ENCODE measurements at regions not wholly inside any gene's neighbourhood (a gene's known extent, or its start where the extent isn't known, plus 50 kb on each side); places are given as distances from the start of the nearest gene placed in this dataset.

- H3K27ac ChIP-seq (ENCODE audit: low read depth, low read length): no peak overlapping the region
- H3K9me3 ChIP-seq (ENCODE audit: insufficient read depth in 2 of 2, low read depth in 1 of 2, low read length in 1 of 2): no peaks in the 10 kb centered on the region
- no peak overlapping the region for H3K14ac ChIP-seq (ENCODE audit: insufficient read length)
- 94% methylated on average over 9 of the region's 9 CpGs; no CpG with 5 or more reads in 1 of the 2 experiments for WGBS, 2 experiments (ENCODE audit: extremely low coverage in 1 of 2, insufficient coverage in 1 of 2, insufficient read length in 1 of 2, insufficient replicate concordance in 2 of 2, low coverage in 1 of 2, low lambda C conversion rate in 2 of 2, missing lambda C conversion rate in 1 of 2)
- no peaks in the 10 kb centered on the region for H3K36me3 ChIP-seq (ENCODE audit: control insufficient read depth in 2 of 4, insufficient read depth in 4 of 4, low read length in 3 of 4)
- ChIA-PET CTCF (ENCODE audit: partially characterized antibody) (interaction anchor here (0.9 to 1.6 kb wide), 2 partner anchors 23 to 68 kb away, joined by 3 to 5 read pairs; no protein-coding TSS in a partner anchor), POLR2A (ENCODE audit: partially characterized antibody) (no interaction called here)
- H2AFZ ChIP-seq (ENCODE audit: low read length): peak overlapping the region; percentile 92
- H3K79me2 ChIP-seq (ENCODE audit: control insufficient read depth in 1 of 2, insufficient read depth in 2 of 2, low read length in 2 of 2): no peaks in the 10 kb centered on the region
- H2BK5ac ChIP-seq (ENCODE audit: low read depth, low read length): no peak overlapping the region
- H4K91ac ChIP-seq (replicated peaks; ENCODE audit: insufficient read length, low read length): no peak overlapping the region
- no peak overlapping the region for H4K8ac ChIP-seq (ENCODE audit: extremely low read depth, insufficient read depth, low read length)
- TF ChIP-seq ATF3 (IDR thresholded peaks at IDR 0.05; ENCODE audit: insufficient read depth, low read depth, low read length) (no peak), ATF2 (IDR thresholded peaks at IDR 0.05; ENCODE audit: low read length) (no peak)
- DNase-seq (ENCODE audit: low read depth in 1 of 2, low spot score in 2 of 2) (no peak), FAIRE-seq (no peak)
- H4K5ac ChIP-seq (ENCODE audit: insufficient read length, low read depth, low read length): no peak overlapping the region
- no peak overlapping the region for H2AK5ac ChIP-seq (ENCODE audit: low read depth, low read length)
- no peak overlapping the region for H3K56ac ChIP-seq (replicated peaks; ENCODE audit: insufficient read length, low read depth, low read length)
- no peak overlapping the region for H3K4me2 ChIP-seq (ENCODE audit: insufficient read depth in 1 of 2, low read depth in 2 of 2, low read length in 2 of 2)
- no peaks in the 10 kb centered on the region for H3K4me1 ChIP-seq (replicated peaks in 1 of 4; ENCODE audit: control insufficient read depth in 3 of 4, insufficient read depth in 4 of 4, low read length in 3 of 4)
- no peaks in the 10 kb centered on the region for H4K20me1 ChIP-seq (replicated peaks in 1 of 2; ENCODE audit: control insufficient read depth in 1 of 2, insufficient read depth in 2 of 2, low read length in 2 of 2)
- no peaks in the 10 kb centered on the region for H3K27me3 ChIP-seq (replicated peaks in 1 of 4; ENCODE audit: control insufficient read depth in 3 of 4, extremely low read depth in 1 of 4, insufficient read depth in 3 of 4, low read length in 3 of 4)
- H3K79me1 ChIP-seq (ENCODE audit: low read depth, low read length): no peaks in the 10 kb centered on the region
- no peak overlapping the region for H2BK120ac ChIP-seq (replicated peaks; ENCODE audit: low read depth, low read length)
- no peak overlapping the region for H3K18ac ChIP-seq (ENCODE audit: extremely low read depth, low read length)
- no peak overlapping the region for H3K4me3 ChIP-seq (ENCODE audit: extremely low read depth in 1 of 4, insufficient read depth in 2 of 4, low read depth in 3 of 4, low read length in 4 of 4)
- no peak overlapping the region for H3K4ac ChIP-seq (replicated peaks; ENCODE audit: insufficient read length, low read depth, low read length)
- no peak overlapping the region for H3K23ac ChIP-seq (ENCODE audit: insufficient read length)
- H2BK12ac ChIP-seq (ENCODE audit: low read depth, low read length): no peak overlapping the region
- no peaks in the 10 kb centered on the region for H3K23me2 ChIP-seq (ENCODE audit: low read depth, low read length)
- H2BK20ac ChIP-seq (ENCODE audit: low read length): no peak overlapping the region
- H3K9ac ChIP-seq (replicated peaks in 1 of 4; ENCODE audit: extremely low read depth in 1 of 4, low read depth in 3 of 4, low read length in 3 of 4): no peak overlapping the region
- H2BK15ac ChIP-seq (ENCODE audit: low read length): no peak overlapping the region
Observed at GRCh38 chr1:99550198-99550597, 95.7 kb upstream of the PALMD start.
